GM12878 (cell line): ENCODE measurements at regions not wholly inside any gene's neighbourhood (a gene's known extent, or its start where the extent isn't known, plus 50 kb on each side); places are given as distances from the start of the nearest gene placed in this dataset.

ENCODE experiments used
- CBX3 ChIP-seq: fragments of 200-600 bp; sonication (generic); IDR thresholded peaks from 2 replicates; pipeline ENCODE4 v1.6.1; 2016; ENCODE audit warnings: low read depth, borderline replicate concordance
- CHD4 ChIP-seq: fragments of 200-600 bp; sonication (generic); IDR thresholded peaks from 2 replicates; pipeline ENCODE4 v1.6.1; 2016; ENCODE audit warnings: mild to moderate bottlenecking
- CTCF ChIP-seq, 3 experiments: IDR thresholded peaks in 2 of 3; conservative IDR thresholded peaks in 1 of 3; 2 replicates each; pipeline ENCODE4 v1.5.1; 2011; ENCODE audit warnings: low read depth in 3 of 3, low read length in 3 of 3, mild to moderate bottlenecking in 3 of 3, control low read depth in 2 of 3, moderate library complexity in 2 of 3, inconsistent platforms in 1 of 3, mixed read lengths in 1 of 3; ENCODE audit not compliant: control insufficient read depth in 2 of 3, insufficient read depth in 1 of 3; ENCODE audit errors: extremely low read depth in 1 of 3
- EZH2 ChIP-seq: IDR thresholded peaks from 2 replicates; pipeline ENCODE4 v1.6.1; 2012; ENCODE audit warnings: low read depth, mild to moderate bottlenecking, control low read depth, inconsistent platforms, low read length, borderline replicate concordance; ENCODE audit not compliant: control insufficient read depth
- FOS ChIP-seq: IDR thresholded peaks from 3 replicates; pipeline ENCODE4 v1.6.1; 2011; ENCODE audit warnings: borderline replicate concordance; ENCODE audit not compliant: insufficient read length; ENCODE audit errors: extremely low read depth
- GABPA ChIP-seq: IDR thresholded peaks from 2 replicates; pipeline ENCODE4 v1.6.1; 2014; ENCODE audit warnings: antibody characterized with exemption, low read depth, mild to moderate bottlenecking, inconsistent platforms
- KDM1A ChIP-seq: fragments of 200-600 bp; sonication (generic); IDR thresholded peaks from 2 replicates; pipeline ENCODE4 v1.6.1; 2016; ENCODE audit warnings: borderline replicate concordance
- POLR2A ChIP-seq: IDR thresholded peaks from 2 replicates; pipeline ENCODE4 v1.6.1; 2011; ENCODE audit warnings: low read depth, mild to moderate bottlenecking, low read length
- POLR2AphosphoS5 ChIP-seq: IDR thresholded peaks from 2 replicates; pipeline ENCODE4 v1.6.1; 2011; ENCODE audit warnings: mild to moderate bottlenecking, low read length, inconsistent platforms
- RAD51 ChIP-seq: fragments of 450-650 bp; IDR thresholded peaks from 2 replicates; pipeline ENCODE4 v1.6.1; 2016; ENCODE audit warnings: moderate library complexity, mild to moderate bottlenecking, inconsistent platforms
- SKIL ChIP-seq: fragments of 450-650 bp; IDR thresholded peaks from 2 replicates; pipeline ENCODE4 v1.6.1; 2017; ENCODE audit warnings: mild to moderate bottlenecking, low read depth, inconsistent platforms; ENCODE audit not compliant: poor library complexity, severe bottlenecking
- SMC3 ChIP-seq: IDR thresholded peaks from 2 replicates; pipeline ENCODE4 v1.6.1; 2011; ENCODE audit warnings: low read length, improper control_type of control experiment, borderline replicate concordance

GRCh38 chr7:156145184-156145583, 332.9 kb upstream of the SHH start:
- TF ChIP-seq CHD4 (no peak), CBX3 (no peak), SKIL (no peak), POLR2AphosphoS5 (no peak), KDM1A (no peak), RAD51 (no peak), POLR2A (no peak), CTCF (IDR thresholded peaks at IDR 0.05 in 2 of 3, conservative IDR thresholded peaks at IDR 0.05 in 1 of 3; ENCODE audit: control insufficient read depth in 2 of 3, extremely low read depth in 1 of 3, insufficient read depth in 1 of 3, low read depth in 3 of 3, low read length in 3 of 3) (no peak), SMC3 (no peak), FOS (no peak), GABPA (no peak), EZH2 (no peak)
